ENCODE measurements at regions not wholly inside any gene's neighbourhood (a gene's known extent, or its start where the extent isn't known, plus 50 kb on each side); places are given as distances from the start of the nearest gene placed in this dataset.
"Not testable (repeated sequence)": the region's sequence is repeated elsewhere in the genome, so short reads cannot be mapped to it uniquely, and the experiment has no call there.

DNA sequence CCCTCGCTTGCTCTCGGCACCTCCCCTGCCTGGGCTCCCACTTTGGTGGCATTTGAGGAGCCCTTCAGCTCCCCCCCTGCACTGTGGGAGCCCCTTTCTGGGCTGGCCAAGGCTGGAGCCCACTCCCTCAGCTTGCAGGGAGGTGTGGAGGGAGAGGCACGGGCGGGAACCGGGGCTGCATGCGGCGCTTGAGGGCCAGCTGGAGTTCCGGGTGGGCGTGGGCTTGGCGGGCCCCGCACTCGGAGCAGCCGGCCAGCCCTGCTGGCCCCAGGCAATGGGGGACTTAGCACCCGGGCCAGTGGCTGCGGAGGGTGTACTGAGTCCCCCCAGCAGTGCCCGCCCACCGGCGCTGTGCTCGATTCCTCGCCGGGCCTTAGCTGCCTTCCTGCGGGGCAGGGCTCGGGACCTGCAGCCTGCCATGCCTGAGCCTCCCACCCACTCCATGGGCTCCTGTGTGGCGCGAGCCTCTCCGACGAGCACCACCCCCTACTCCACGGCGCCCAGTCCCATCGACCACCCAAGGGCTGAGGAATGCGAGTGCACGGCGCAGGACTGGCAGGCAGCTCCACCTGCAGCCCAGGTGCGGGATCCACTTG, 730.0 kb upstream of the SEMA6A start:
- not testable (repeated sequence) for DNase-seq (ENCODE audit: low read depth)

DNA sequence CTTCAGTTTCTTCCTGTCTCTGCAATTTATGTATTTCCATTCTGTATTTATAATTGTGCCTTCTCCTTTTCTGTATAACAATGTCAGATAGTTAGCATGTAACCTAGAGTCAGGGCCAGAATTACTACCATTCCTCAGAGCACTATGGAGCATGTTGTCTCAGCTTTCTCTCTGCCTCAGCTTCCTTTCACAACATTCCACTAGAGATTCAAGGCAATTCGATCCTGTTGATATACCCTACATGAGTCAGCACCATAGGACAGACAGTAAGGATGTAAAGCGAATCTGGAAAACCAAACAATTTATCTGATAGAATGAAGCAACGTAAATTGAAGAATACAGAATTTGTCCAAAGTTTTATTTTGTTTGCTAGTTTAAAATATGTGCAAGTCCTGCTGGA, 728.3 kb upstream of the SEMA6A start:
- DNase-seq (ENCODE audit: low read depth): no peak

DNA sequence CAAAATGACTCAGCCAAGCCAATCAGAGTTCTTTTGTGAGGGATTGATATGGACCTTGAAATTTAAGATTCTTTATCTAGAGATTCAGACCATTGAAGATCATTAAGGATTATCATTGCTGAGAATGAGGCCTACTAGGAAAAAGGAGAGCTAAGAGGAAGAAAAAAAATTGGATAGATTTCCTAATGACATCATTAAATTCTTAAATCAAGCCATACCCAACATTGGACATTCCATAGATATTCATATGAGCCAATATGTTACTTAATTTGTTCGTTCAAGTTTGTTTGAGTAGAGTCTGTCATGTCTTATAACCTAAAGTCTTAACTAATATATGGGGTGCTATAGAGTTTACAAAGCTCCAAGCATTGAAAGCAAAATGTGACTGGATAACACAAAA, 727.9 kb upstream of the SEMA6A start:
- DNase-seq (ENCODE audit: low read depth): no peak

DNA sequence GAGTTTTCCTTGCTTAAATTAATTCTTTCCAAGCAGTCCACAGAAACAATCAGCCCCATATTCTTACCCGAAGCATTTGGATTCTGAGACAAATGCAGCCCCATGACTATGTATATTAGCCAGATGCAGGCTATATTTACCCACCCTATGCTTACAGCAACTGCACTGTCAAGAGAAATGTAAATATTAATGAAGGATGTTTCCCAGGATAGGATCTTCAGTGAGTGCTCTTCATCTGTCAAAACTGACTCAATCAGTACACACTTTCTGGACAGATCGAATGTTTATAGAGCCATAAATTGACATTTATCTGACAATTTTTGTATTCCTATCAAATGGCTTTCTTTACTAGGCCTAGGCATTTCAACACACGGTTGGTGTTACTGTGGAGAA, 725.3 kb upstream of the SEMA6A start:
- no peak for DNase-seq (ENCODE audit: low read depth)

DNA sequence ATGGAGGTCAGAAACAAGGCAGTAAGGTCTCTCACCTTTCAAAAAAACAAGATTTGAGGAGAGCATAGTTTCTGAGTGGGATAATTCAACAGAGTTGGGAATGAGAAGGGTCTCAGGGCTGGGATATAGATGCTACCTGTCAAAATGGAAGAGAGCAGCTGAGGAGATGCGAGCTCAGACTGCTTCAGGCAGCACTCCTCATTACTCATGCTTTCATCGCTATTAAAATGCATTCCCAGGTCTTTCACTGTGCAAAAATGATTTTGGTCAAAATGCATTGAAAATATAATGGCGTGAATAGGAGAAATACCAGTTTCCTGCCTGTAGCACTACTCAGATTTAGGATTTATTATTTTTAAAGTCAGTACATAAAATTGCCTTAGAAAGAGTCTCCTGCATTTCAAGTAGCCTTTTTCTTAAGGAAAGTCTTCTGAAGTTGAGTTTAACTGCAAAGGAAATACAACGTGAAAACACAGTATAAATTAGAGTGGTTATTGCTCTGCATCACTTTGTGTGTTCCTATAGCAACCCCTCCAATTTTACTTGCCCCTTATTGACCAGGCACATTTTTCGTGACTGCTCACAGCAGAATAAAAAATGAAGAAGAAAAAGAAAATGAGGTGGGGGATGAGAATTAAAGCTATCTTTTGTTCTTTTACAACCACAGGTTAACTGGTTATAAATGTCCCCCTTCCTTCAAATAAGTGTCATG, 724.8 kb upstream of the SEMA6A start:
- DNase-seq (ENCODE audit: low read depth): no peak

DNA sequence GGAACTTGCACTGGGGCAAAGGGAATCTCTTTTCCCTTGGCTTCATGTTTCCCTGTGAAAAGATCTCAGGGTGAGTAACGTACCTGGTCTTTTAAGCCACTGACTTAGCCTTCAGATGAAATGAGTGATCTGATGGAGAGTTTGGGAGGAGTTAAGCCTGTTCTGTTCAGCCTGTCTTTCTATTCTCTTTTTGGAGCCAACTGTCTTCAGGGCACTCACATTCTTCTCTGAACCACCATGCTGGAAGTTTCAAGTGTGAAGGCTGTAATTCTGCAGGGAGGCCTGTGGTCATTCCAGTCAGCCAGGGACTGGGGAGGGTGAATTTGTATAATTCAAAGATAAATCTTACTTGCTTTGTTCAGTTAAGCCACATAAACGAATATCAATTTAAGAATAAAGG, 722.2 kb upstream of the SEMA6A start:
- DNase-seq (ENCODE audit: low read depth): no peak

DNA sequence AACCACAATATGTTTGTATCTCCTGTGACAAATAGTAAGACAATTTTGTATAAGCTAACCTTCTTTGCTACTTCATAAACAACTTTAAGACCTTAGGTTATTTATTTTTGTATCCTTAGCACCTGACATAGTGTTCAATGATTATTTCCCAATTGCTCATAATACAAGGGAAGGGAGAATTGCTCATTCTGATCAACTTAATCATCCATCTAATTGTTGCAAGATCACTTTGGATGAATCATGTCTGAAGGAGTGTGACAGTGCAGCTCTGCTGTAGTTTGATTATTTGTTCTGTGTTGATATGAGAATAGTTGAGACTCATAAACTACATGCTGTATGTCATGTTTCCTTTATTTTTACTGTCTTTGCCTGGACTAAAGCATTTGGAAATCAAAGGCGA, 721.3 kb upstream of the SEMA6A start:
- DNase-seq (ENCODE audit: low read depth): no peak

DNA sequence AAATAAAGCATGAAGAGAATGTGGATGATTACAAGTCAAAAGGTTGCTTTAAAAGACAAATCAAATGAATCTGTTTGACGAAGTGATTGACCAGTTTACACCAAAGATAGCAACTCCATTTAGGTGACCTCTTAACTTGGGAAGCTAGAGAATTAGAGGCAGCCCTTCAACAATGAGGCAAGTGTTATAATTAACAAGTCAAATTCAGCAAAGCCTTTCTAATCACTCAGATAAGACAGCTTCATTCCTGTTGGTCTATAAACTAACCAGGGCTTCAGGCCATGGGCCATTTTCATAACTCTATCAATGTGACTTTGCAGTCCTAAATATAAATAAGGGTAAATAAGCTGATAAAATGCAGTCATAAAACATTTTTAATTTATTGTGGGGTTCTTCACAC, 712.2 kb upstream of the SEMA6A start:
- no peak for DNase-seq (ENCODE audit: low read depth)

DNA sequence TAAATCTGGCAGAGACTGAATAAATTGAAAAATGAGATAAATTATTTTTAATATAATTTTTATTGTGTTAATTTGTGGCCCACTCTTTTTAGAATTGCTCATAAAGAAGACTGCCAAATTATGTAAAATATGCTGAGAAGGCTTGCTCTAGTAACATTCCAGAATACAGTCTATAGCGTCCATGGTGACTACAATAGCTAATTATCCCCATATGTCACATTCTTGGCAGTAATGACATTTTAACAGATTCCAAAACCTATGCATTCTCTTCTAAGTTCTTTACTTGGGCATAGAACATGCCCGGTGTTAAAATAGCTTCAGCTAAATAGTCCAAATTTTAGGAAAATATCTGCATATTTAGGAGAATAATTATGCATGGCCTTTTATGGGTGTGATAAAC, 697.0 kb upstream of the SEMA6A start:
- no peak for DNase-seq (ENCODE audit: low read depth)

DNA sequence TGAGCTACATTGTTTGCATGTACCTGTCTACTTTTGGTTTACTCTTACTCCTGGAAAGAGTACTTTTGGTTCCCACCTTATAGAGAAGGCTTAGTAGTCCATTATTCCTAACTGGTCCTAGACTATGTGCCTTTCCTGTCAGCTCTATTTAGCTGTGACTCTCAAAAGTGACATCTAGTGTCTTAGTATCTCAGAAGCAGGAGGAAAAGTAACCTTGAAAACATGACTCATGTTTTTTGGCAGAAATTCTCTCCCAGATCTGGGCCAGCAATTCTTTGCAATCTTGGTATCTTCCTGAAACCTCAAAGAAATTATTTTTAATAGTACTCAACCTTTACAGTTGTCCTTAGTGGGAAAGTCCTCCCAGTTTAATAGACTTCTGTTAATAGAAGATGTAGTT, 691.7 kb upstream of the SEMA6A start:
- no peak for DNase-seq (ENCODE audit: low read depth)

DNA sequence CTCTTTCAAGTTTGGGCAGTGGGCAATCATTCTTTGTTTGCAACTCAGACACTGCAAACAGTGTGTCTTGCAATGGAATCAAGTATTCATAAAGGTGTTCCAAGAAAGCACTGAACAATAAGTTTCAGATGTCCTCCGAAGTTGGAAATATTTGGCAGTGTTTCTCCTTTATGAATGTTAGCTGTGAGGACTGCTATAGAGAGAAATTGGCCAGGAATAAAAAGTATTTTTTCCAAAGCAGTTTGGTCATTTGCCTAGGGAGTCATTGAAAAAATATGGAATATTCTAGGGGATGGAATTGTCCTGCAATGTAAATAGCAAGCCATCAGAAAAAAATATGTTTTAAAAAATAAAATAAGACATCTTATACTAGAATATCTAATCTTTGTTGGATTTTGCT, 688.6 kb upstream of the SEMA6A start:
- DNase-seq (ENCODE audit: low read depth): no peak

DNA sequence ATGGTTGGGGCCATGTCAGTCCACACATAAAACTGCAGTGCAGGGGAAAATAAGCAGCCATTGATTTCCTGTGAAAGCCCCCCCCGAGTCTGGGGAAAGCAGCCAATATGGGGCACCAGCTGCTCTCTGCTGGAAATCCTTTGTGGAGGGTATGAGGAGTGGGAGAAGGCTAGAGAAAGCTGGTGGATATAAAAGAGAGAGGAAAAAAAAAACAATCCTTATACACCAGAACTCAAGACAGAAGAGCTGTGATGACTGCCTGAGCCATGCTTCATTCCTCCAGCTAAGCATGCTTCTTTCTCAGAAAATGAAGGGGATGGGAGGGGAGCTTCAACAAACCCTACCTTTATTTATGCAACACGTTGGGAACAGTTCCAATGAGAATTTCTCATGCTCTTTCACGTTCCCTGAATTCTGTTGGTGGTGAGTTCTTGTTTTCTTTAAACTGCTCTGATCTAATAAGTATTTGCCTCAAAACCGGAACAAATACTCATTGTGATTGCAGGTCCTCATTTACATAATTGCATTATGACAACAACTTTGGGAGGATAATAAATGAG, 688.0 kb upstream of the SEMA6A start:
- no peak for DNase-seq (ENCODE audit: low read depth)

DNA sequence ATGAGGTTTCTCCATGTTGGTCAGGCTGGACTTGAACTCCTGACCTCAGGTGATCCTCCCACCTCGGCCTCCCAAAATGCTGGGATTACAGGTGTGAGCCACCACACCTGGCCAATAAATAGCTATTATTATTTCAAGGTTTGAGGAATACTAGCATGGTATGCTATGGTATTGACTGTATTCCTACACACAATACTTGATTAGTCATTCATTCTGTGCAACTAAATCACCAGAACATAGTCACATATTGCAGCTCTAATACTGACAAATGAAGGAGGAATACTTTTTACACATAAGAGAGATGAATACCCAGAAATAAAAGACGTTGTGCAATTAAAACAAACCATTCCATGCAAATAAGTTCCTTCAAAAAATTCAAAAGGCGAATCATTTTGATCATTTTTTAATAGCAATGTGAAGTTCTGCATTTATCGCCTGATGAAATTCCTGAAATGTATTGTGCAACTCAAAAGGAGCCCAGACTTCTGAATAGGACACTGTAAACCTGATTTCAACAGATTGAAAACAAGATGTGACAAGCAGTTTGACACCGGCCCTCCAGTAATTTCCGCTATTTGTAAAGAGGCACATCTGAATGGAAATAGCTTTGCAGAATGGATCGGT, 687.4 kb upstream of the SEMA6A start:
- DNase-seq (ENCODE audit: low read depth): no peak

DNA sequence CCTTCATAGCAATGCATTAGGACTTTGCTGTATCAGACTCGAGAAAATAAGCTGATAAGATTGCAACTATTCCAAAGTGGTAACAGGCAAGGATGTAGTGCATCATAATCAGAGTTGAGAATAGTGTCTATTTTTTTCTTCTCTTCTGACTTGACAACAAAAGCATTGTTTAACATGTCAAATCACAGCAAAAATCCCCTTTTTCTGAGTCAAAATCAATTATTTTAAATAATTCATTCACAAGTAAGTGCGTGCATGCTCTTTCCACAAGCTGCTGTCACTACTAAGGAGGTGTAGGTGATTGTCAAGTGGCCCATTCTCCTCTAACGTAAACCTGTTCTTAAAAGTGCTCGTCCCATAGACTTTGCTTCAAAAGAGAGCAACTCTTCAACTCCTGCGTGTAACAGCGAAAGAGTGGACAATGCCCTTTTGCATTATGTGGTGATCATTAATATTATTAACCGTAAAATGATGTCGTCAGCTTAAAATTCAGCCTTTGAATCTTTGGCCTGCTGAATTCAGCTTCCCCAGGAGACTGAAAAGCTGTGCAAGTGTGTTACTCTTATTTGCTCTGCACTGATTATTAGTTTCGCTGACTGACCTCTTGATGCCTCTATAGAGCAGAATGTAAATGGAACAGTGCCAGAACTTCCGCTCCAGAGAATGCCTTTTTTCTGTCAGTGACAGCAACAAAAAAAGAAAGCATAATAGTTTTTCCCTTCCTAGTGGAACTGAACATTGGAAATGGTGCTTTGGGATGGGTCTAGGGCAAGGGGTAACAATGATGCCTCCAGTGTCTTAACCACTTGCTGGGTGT, 680.8 kb upstream of the SEMA6A start:
- no peak for DNase-seq (ENCODE audit: low read depth)

DNA sequence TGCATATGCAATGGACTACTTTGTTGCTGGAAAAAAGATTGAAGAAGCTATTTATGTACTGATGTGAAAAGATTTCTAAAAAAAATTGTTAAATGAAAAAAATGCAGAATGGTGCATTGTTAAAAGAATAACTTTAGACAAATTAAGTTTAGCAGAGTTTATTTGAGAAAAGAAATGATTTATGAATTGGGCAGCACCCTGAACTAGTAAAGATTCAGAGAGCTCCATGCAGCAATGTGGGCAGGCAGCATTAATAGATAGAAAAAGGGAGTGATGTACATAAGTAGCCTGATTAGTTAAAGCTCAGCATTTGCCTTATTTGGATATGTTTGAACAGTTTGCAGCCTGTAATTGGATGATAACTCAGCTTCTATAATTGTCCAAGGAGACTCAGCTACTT, 677.9 kb upstream of the SEMA6A start:
- DNase-seq (ENCODE audit: low read depth): no peak

DNA sequence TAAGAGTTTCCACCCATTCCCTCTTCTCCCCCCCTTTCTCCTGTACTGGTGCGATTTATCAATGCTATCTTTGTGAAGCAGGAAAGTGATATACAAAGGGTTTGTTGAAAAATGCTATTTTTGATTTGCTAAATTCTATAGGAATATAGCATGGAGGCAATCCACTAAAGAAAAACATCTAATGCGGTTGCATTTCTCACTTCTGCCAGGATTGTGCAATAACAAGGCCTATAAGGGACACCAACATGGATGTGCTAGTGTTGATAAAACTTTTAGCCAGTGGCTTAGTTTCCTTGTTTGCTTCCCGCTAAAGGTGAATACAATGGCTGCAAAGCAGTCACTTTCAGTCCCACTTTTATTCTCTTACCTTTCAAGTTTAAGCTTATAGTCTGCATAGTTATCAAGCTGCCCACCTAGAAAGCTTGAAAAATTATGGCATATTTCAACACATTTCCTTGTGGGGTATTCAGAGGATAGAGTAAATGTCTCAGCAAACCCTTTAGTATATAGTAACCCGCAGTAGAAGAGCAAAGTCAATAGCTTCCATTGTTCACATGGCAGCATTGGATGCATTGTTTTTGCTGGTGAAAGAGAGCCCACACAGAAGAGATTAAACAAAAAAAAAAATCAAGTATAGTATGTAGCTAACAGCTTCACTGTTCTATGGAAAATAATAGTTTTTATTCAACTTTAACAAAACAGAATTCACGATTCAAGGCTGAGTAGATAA, 674.6 kb upstream of the SEMA6A start:
- DNase-seq (ENCODE audit: low read depth): no peak

DNA sequence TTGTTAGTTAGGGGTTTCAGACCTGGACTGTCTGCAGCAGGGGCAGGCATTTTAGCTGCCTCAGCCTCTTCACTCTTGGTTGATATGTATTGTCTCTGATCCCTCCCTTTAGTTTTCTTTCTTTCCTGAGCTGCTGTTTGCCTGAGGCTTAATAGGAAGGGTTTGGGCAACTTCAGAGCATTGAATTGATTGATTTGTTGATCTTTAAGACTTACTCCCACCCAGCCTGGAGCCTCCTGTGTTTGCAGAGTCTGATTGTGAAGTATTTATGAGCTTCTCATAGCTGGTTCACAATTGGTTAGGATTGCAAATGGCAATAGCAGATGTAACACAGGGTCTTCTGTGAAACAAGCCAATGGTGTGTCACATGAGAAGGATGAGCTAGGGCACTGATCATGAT, 671.8 kb upstream of the SEMA6A start:
- no peak for DNase-seq (ENCODE audit: low read depth)

DNA sequence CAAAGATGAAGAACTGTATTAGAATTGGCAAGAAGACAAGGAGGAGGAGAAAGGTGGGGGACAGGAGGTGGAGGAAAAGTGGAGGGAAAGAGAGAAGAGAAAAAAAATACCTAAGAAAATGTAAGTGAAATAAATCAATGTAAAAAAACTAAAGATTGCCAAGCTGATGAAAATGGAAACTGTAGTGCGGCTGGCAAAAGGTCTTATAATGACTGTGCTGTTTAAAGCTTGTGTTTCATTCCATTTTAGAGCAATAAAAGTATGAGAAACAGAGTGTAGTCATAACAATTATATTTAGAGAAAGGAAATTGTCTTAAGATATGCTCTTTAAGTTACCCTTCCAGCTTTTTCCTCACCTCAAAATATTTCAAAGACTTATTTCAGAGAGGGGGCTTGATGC, 670.5 kb upstream of the SEMA6A start:
- DNase-seq (ENCODE audit: low read depth): no peak

DNA sequence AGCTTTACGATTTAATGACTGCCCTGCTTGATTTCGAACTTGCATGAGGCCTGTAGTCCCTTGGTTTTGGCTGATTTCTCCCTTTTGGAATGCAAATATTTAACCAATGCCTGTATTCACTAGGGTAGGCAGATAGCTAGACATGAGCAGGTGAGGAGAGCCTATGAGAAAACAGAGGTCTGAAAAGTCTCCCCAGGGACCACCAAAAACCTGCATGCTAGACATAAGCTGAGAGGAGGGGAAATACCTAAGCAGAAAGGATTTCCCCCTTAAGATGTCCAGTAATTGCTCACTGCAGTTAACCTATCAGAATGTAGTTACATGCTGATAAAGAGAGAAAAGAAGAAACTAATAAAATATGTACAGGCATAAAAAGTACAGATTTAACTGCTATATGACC, 667.4 kb upstream of the SEMA6A start:
- DNase-seq (ENCODE audit: low read depth): no peak

DNA sequence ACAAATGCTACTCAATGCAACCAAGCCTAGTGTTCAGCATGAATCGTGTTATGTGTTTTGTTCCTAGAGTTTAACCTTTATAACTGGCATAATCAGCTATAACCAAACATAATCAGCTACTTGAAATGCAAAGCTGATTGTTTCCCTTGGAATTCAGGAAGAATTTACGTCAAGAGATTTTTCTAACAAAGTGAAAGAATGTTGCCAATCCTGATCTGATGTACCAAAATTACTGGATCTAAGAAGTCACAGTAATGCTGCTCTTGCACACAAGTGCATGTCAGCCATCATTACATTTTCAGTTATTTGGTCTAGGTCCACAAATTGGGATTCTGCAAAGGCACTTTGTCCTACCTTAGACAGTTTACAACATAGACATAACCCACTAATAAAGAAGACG, 662.3 kb upstream of the SEMA6A start:
- no peak for DNase-seq (ENCODE audit: low read depth)

DNA sequence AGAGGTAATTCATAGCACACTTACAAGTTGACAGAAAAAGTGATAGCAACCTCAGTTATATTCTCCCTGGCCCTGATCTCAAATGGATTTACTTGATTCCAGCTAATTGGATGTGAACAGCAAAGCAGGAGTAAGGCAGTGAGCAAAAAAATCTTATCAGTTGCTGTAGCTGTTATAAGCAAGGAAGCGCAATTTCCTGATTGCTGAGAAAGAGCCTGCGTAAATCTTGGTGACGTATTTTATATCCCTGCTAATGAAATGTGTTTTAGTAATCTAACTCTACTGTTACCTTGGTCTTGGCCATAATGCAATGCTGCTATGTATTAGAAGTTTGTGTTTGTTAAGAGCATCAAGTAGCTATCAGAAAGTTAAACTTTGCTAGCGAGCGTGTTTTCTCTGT, 661.2 kb upstream of the SEMA6A start:
- DNase-seq (ENCODE audit: low read depth): no peak

DNA sequence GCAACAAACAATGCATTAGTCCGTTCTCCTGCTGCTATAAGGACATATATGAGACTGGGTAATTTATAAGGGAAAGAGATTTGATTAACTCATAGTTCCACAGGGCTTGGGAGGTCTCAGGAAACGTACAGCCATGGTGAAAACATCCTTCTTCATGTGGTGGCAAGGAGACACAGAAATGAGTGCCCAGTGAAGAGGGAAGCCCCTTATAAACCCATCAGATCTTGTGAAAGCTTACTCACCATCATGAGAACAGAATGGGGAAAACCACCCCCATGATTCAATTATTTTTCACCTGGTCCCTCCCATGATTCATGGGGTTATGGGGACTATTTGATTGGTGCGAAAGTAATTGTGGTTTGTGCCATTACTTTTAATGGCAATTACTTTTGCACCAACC, 655.8 kb upstream of the SEMA6A start:
- no peak for DNase-seq (ENCODE audit: low read depth)

Data from stimulated activated CD4-positive, alpha-beta T cell treated with anti-CD3 and anti-CD28 coated beads, Interleukin-2, amount 100 ng/mL, for 4 hours (primary cell).